Glutamatergic neuron (in vitro differentiated cells): ENCODE measurements at regions not wholly inside any gene's neighbourhood (a gene's known extent, or its start where the extent isn't known, plus 50 kb on each side); places are given as distances from the start of the nearest gene placed in this dataset.

Experiments used
- DNase-seq: peaks from one replicate; pipeline ENCODE4 v3.0.0; 2022
- H3K27ac Mint-ChIP-seq: one replicate; pipeline ENCODE4 v1.8.0; 2020; ENCODE audit warnings: mild to moderate bottlenecking, mixed read lengths, inconsistent platforms; ENCODE audit not compliant: unreplicated experiment
- H3K27me3 Mint-ChIP-seq: one replicate; pipeline ENCODE4 v1.8.0; 2020; ENCODE audit warnings: mild to moderate bottlenecking, moderate library complexity, mixed read lengths, inconsistent platforms; ENCODE audit not compliant: unreplicated experiment
- H3K36me3 Mint-ChIP-seq: one replicate; pipeline ENCODE4 v1.8.0; 2020; ENCODE audit warnings: mild to moderate bottlenecking, mixed read lengths, inconsistent platforms; ENCODE audit not compliant: unreplicated experiment
- H3K4me1 Mint-ChIP-seq: one replicate; pipeline ENCODE4 v1.8.0; 2020; ENCODE audit warnings: mild to moderate bottlenecking, low read depth, mixed read lengths, inconsistent platforms; ENCODE audit not compliant: unreplicated experiment
- H3K4me3 Mint-ChIP-seq: one replicate; pipeline ENCODE4 v1.8.0; 2020; ENCODE audit warnings: mild to moderate bottlenecking, mixed read lengths, inconsistent platforms; ENCODE audit not compliant: unreplicated experiment
- H3K9me3 Mint-ChIP-seq: one replicate; pipeline ENCODE4 v1.8.0; 2020; ENCODE audit warnings: mild to moderate bottlenecking, moderate library complexity, mixed read lengths, inconsistent platforms; ENCODE audit not compliant: unreplicated experiment
- TF ChIP-seq, protein P1 (sequence below): fragments of 200-600 bp; sonication (generic); IDR thresholded peaks from one replicate; pipeline ENCODE4 v1.5.0; 2021; ENCODE audit not compliant: partially characterized antibody, unreplicated experiment

GRCh38 chr3:177585271-177585670 lies 388.0 kb upstream of the TBL1XR1 start:
- Mint-ChIP-seq H3K27me3 (no peaks in the 10 kb centered on the region), H3K9me3 (peaks cover 4% of the 10 kb centered on the region), H3K36me3 (peaks cover 8% of the 10 kb centered on the region), H3K4me1 (no peaks in the 10 kb centered on the region), H3K27ac (no peak overlapping the region), H3K4me3 (no peak overlapping the region)
- TF ChIP-seq, protein P1, sequence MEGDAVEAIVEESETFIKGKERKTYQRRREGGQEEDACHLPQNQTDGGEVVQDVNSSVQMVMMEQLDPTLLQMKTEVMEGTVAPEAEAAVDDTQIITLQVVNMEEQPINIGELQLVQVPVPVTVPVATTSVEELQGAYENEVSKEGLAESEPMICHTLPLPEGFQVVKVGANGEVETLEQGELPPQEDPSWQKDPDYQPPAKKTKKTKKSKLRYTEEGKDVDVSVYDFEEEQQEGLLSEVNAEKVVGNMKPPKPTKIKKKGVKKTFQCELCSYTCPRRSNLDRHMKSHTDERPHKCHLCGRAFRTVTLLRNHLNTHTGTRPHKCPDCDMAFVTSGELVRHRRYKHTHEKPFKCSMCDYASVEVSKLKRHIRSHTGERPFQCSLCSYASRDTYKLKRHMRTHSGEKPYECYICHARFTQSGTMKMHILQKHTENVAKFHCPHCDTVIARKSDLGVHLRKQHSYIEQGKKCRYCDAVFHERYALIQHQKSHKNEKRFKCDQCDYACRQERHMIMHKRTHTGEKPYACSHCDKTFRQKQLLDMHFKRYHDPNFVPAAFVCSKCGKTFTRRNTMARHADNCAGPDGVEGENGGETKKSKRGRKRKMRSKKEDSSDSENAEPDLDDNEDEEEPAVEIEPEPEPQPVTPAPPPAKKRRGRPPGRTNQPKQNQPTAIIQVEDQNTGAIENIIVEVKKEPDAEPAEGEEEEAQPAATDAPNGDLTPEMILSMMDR: no peak
- DNase-seq: no peak

GRCh38 chr3:177589041-177589650 lies 391.9 kb upstream of the TBL1XR1 start:
- TF ChIP-seq, protein P1: no peak
- Mint-ChIP-seq H3K4me3 (no peak overlapping the region), H3K27me3 (no peaks in the 10 kb centered on the region), H3K4me1 (peaks cover 2% of the 10 kb centered on the region), H3K27ac (no peak overlapping the region), H3K36me3 (peaks cover 8% of the 10 kb centered on the region), H3K9me3 (peaks cover 4% of the 10 kb centered on the region)
- DNase-seq: no peak

DNA sequence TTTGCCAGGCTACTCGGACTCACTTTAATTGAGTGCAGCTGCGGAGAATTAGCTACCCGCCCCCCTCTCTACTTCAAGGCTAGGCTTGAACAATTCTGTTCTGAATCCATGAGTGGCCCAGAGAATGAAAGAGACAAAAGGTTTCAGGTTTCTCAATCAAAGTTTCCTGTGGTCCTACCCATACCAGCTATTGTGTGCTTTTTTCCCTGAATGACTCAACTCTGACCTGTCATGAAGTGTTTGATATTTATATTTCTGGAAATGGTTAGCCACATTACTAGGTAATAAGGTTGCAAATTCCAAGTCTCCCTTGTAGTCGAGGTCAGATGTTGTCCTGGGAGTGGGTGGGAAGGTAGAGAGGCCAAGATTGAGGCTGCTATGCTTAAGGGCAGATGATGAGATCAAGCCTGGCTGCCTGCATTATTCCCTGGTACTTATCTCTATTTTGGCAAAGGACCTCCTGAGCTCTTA lies 392.7 kb upstream of the TBL1XR1 start:
- TF ChIP-seq, protein P1: no peak
- Mint-ChIP-seq H3K27ac (no peak overlapping the region), H3K27me3 (no peaks in the 10 kb centered on the region), H3K4me1 (peaks cover 2% of the 10 kb centered on the region), H3K9me3 (peaks cover 4% of the 10 kb centered on the region), H3K36me3 (peaks cover 8% of the 10 kb centered on the region), H3K4me3 (no peak overlapping the region)
- no peak for DNase-seq

DNA sequence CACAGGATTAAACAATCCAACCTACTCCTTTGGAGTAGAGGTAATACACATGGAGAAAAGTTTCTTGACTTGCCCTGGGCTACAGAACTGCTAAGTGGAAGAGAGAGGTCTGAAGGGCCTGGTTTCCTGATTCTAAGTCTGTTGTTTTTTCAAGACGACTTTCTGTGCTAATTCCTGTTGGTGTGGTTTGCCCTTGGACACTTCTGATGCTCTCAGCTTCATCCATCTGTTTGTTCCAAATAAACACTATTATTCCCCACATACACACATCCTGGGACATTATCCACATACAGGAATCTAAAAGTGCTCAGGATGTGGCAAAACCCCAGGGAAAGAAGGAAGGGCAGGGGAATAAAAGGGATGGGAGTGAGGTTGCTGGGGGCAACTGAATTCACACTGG lies 393.5 kb upstream of the TBL1XR1 start:
- no peak overlapping the region for H3K27ac Mint-ChIP-seq
- H3K36me3 Mint-ChIP-seq: peaks cover 8% of the 10 kb centered on the region
- TF ChIP-seq, protein P1: no peak
- H3K4me1 Mint-ChIP-seq: peaks cover 2% of the 10 kb centered on the region
- H3K9me3 Mint-ChIP-seq: peaks cover 4% of the 10 kb centered on the region
- H3K4me3 Mint-ChIP-seq: no peak overlapping the region
- DNase-seq: no peak
- no peaks in the 10 kb centered on the region for H3K27me3 Mint-ChIP-seq

GRCh38 chr3:177591379-177591778 lies 394.1 kb upstream of the TBL1XR1 start:
- H3K4me3 Mint-ChIP-seq: no peak overlapping the region
- TF ChIP-seq, protein P1: no peak
- H3K36me3 Mint-ChIP-seq: peaks cover 8% of the 10 kb centered on the region
- peaks cover 4% of the 10 kb centered on the region for H3K9me3 Mint-ChIP-seq
- H3K27me3 Mint-ChIP-seq: no peaks in the 10 kb centered on the region
- DNase-seq: no peak
- H3K4me1 Mint-ChIP-seq: peaks cover 3% of the 10 kb centered on the region
- H3K27ac Mint-ChIP-seq: no peak overlapping the region
